H1 (cell line): ENCODE measurements at regions not wholly inside any gene's neighbourhood (a gene's known extent, or its start where the extent isn't known, plus 50 kb on each side); places are given as distances from the start of the nearest gene placed in this dataset.

Source experiments
- CTCF ChIA-PET: fragments of 300-600 bp; sonication (Branson Sonifier 250); formaldehyde crosslinking; loops from one replicate; lab custom pipeline; 2021; ENCODE audit not compliant: partially characterized antibody; lab: Charles Lee
- POLR2A ChIA-PET: fragments of 300-600 bp; sonication (Branson Sonifier 250); formaldehyde crosslinking; loops from one replicate; lab custom pipeline; 2021; ENCODE audit warnings: inconsistent platforms; ENCODE audit not compliant: partially characterized antibody; lab: Charles Lee
- DNase-seq, 2 experiments: peaks; one replicate each; pipeline versions ENCODE4 v3.0.0 to v3.0.0-alpha.2; 2010 to 2022; ENCODE audit warnings: low spot score in 2 of 2, low read depth in 1 of 2, mixed read lengths in 1 of 2
- FAIRE-seq: peaks from 2 replicates; lab custom pipeline; 2011; peaks lifted over from hg19 to GRCh38; lab: Jason Lieb, UNC
- H2AFZ ChIP-seq: 2 replicates; pipeline ENCODE4 v1.8.1; 2012; ENCODE audit warnings: low read length, inconsistent platforms
- H2AK5ac ChIP-seq: 2 replicates; pipeline ENCODE4 v1.6.1; 2013; ENCODE audit warnings: low read depth, low read length
- H2BK120ac ChIP-seq: replicated peaks from 2 replicates; pipeline ENCODE3; 2013; ENCODE audit warnings: low read depth, low read length, inconsistent platforms
- H2BK12ac ChIP-seq: 2 replicates; pipeline ENCODE4 v1.6.1; 2013; ENCODE audit warnings: low read depth, low read length
- H2BK15ac ChIP-seq: 2 replicates; pipeline ENCODE4 v1.6.1; 2013; ENCODE audit warnings: low read length
- H2BK20ac ChIP-seq: 2 replicates; pipeline ENCODE4 v1.6.1; 2013; ENCODE audit warnings: low read length
- H2BK5ac ChIP-seq: 2 replicates; pipeline ENCODE4 v1.6.1; 2013; ENCODE audit warnings: low read depth, low read length
- H3K14ac ChIP-seq: 2 replicates; pipeline ENCODE4 v1.6.1; 2013; ENCODE audit warnings: inconsistent platforms; ENCODE audit not compliant: insufficient read length
- H3K18ac ChIP-seq: 2 replicates; pipeline ENCODE4 v1.6.1; 2013; ENCODE audit warnings: low read length; ENCODE audit errors: extremely low read depth
- H3K23ac ChIP-seq: 2 replicates; pipeline ENCODE4 v1.6.1; 2013; ENCODE audit warnings: inconsistent platforms; ENCODE audit not compliant: insufficient read length
- H3K23me2 ChIP-seq: 2 replicates; pipeline ENCODE4 v1.6.1; 2013; ENCODE audit warnings: low read depth, low read length
- H3K27ac ChIP-seq: 2 replicates; pipeline ENCODE4 v1.6.1; 2011; ENCODE audit warnings: low read depth, low read length, inconsistent platforms
- H3K27me3 ChIP-seq, 4 experiments: replicated peaks in 1 of 4; 1 replicate in 1 of 4; 2 replicates in 3 of 4; pipeline versions ENCODE4 v1.6.1 to v1.8.1; 2011 to 2013; ENCODE audit warnings: low read length in 3 of 4, mild to moderate bottlenecking in 3 of 4, inconsistent platforms in 2 of 4, mixed read lengths in 2 of 4, moderate library complexity in 1 of 4; ENCODE audit not compliant: control insufficient read depth in 3 of 4, insufficient read depth in 3 of 4; ENCODE audit errors: extremely low read depth in 1 of 4
- H3K36me3 ChIP-seq, 4 experiments: 2 replicates each; pipeline versions ENCODE4 v1.6.1 to v1.8.1; 2011 to 2013; ENCODE audit warnings: mild to moderate bottlenecking in 4 of 4, low read length in 3 of 4, moderate library complexity in 2 of 4, control low read depth in 1 of 4, inconsistent platforms in 1 of 4; ENCODE audit not compliant: insufficient read depth in 4 of 4, control insufficient read depth in 2 of 4
- H3K4ac ChIP-seq: replicated peaks from 2 replicates; pipeline ENCODE3; 2013; ENCODE audit warnings: low read length, low read depth, mixed read lengths, inconsistent platforms; ENCODE audit not compliant: insufficient read length
- H3K4me1 ChIP-seq, 4 experiments: replicated peaks in 1 of 4; 1 replicate in 1 of 4; 2 replicates in 3 of 4; pipeline versions ENCODE4 v1.6.1 to v1.8.1; 2011 to 2013; ENCODE audit warnings: low read length in 3 of 4, inconsistent platforms in 2 of 4, mixed read lengths in 1 of 4; ENCODE audit not compliant: insufficient read depth in 4 of 4, control insufficient read depth in 3 of 4
- H3K4me2 ChIP-seq, 2 experiments: 2 replicates each; pipeline versions ENCODE4 v1.6.1 to v1.8.1; 2011 to 2013; ENCODE audit warnings: low read depth in 2 of 2, low read length in 2 of 2, control low read depth in 1 of 2, inconsistent platforms in 1 of 2, mild to moderate bottlenecking in 1 of 2; ENCODE audit not compliant: insufficient read depth in 1 of 2
- H3K4me3 ChIP-seq, 4 experiments: fragments of 200-600, 300-600 bp in 1 of 4; sonication (generic), shearing (Covaris generic), sonication (Bioruptor Twin) in 1 of 4; 2 replicates each; pipeline versions ENCODE4 v1.5.1 to v1.8.1; 2011 to 2016; ENCODE audit warnings: low read length in 4 of 4, low read depth in 3 of 4, control low read depth in 2 of 4, inconsistent platforms in 2 of 4, mild to moderate bottlenecking in 2 of 4, mixed read lengths in 1 of 4, moderate library complexity in 1 of 4; ENCODE audit not compliant: insufficient read depth in 2 of 4; ENCODE audit errors: extremely low read depth in 1 of 4
- H3K56ac ChIP-seq: replicated peaks from 2 replicates; pipeline ENCODE3; 2013; ENCODE audit warnings: low read depth, mild to moderate bottlenecking, mixed read lengths, low read length, inconsistent platforms; ENCODE audit not compliant: insufficient read length
- H3K79me1 ChIP-seq: 2 replicates; pipeline ENCODE4 v1.6.1; 2013; ENCODE audit warnings: low read depth, low read length, control low read depth
- H3K79me2 ChIP-seq, 2 experiments: 2 replicates each; pipeline versions ENCODE4 v1.6.1 to v1.8.1; 2012 to 2013; ENCODE audit warnings: low read length in 2 of 2, mild to moderate bottlenecking in 2 of 2, inconsistent platforms in 1 of 2; ENCODE audit not compliant: insufficient read depth in 2 of 2, control insufficient read depth in 1 of 2
- H3K9ac ChIP-seq, 4 experiments: replicated peaks in 1 of 4; 1 replicate in 1 of 4; 2 replicates in 3 of 4; pipeline versions ENCODE4 v1.6.1 to v1.8.1; 2011 to 2013; ENCODE audit warnings: low read depth in 3 of 4, low read length in 3 of 4, control low read depth in 2 of 4, mild to moderate bottlenecking in 2 of 4, moderate library complexity in 2 of 4, inconsistent platforms in 1 of 4; ENCODE audit errors: extremely low read depth in 1 of 4
- H3K9me3 ChIP-seq, 2 experiments: 2 replicates each; pipeline versions ENCODE4 v1.6.1 to v1.8.1; 2012 to 2013; ENCODE audit warnings: mild to moderate bottlenecking in 2 of 2, moderate library complexity in 2 of 2, control low read depth in 1 of 2, inconsistent platforms in 1 of 2, low read depth in 1 of 2, low read length in 1 of 2, mixed read lengths in 1 of 2; ENCODE audit not compliant: insufficient read depth in 2 of 2
- H4K20me1 ChIP-seq, 2 experiments: replicated peaks in 1 of 2; 2 replicates each; pipeline versions ENCODE3 to v1.8.1; 2011 to 2013; ENCODE audit warnings: inconsistent platforms in 2 of 2, low read length in 2 of 2, mild to moderate bottlenecking in 1 of 2; ENCODE audit not compliant: insufficient read depth in 2 of 2, control insufficient read depth in 1 of 2
- H4K5ac ChIP-seq: 2 replicates; pipeline ENCODE4 v1.6.1; 2013; ENCODE audit warnings: low read length, low read depth, mixed read lengths, inconsistent platforms; ENCODE audit not compliant: insufficient read length
- H4K8ac ChIP-seq: 2 replicates; pipeline ENCODE4 v1.8.0; 2013; ENCODE audit warnings: mild to moderate bottlenecking, moderate library complexity, low read length, inconsistent platforms; ENCODE audit not compliant: insufficient read depth; ENCODE audit errors: extremely low read depth
- H4K91ac ChIP-seq: replicated peaks from 2 replicates; pipeline ENCODE3; 2013; ENCODE audit warnings: low read length, mixed read lengths, inconsistent platforms; ENCODE audit not compliant: insufficient read length
- CREB1 ChIP-seq: IDR thresholded peaks from 2 replicates; pipeline ENCODE4 v1.6.1; 2012; ENCODE audit warnings: inconsistent platforms
- WGBS, 2 experiments: shearing (Covaris generic) in 1 of 2; methylation state at CpG; one replicate each; pipeline versions ENCODE4 v1.1.6 to v1.1.7; 2013 to 2015; ENCODE audit warnings: low lambda C conversion rate in 2 of 2, mixed read lengths in 2 of 2, inconsistent platforms in 1 of 2, low coverage in 1 of 2, missing lambda C conversion rate in 1 of 2; ENCODE audit not compliant: insufficient replicate concordance in 2 of 2, insufficient coverage in 1 of 2, insufficient read length in 1 of 2; ENCODE audit errors: extremely low coverage in 1 of 2, missing lambda C conversion rate in 1 of 2; 5-methylcytosine and 5-hydroxymethylcytosine counted together

GRCh38 chr5:36478646-36479317, 127.6 kb upstream of the SLC1A3 start:
- 88% methylated on average over 7 of the region's 7 CpGs; no CpG with 5 or more reads in 1 of the 2 experiments for WGBS, 2 experiments
- H3K14ac ChIP-seq = no peak overlapping the region
- TF ChIP-seq CREB1 = no peak

More at GRCh38 chr5:36478646-36479317, 127.6 kb upstream of the SLC1A3 start:
- Histone ChIP-seq H2BK12ac (no peak overlapping the region), H3K79me2 (no peaks in the 10 kb centered on the region), H3K56ac (no peak overlapping the region), H2BK20ac (no peak overlapping the region), H3K4ac (no peak overlapping the region), H2BK120ac (no peak overlapping the region), H3K9me3 (no peaks in the 10 kb centered on the region), H2BK5ac (no peak overlapping the region), H2AFZ (no peak overlapping the region), H3K4me3 (no peak overlapping the region), H3K23ac (no peak overlapping the region), H3K27me3 (no peaks in the 10 kb centered on the region), H4K91ac (no peak overlapping the region), H3K23me2 (no peaks in the 10 kb centered on the region), H3K9ac (no peak overlapping the region), H4K5ac (no peak overlapping the region), H4K8ac (no peak overlapping the region), H3K18ac (no peak overlapping the region), H2BK15ac (no peak overlapping the region), H3K36me3 (no peaks in the 10 kb centered on the region), H2AK5ac (no peak overlapping the region), H4K20me1 (peaks cover 0 to 2% of the 10 kb centered on the region in 2 experiments), H3K27ac (no peak overlapping the region), H3K4me1 (no peaks in the 10 kb centered on the region), H3K79me1 (no peaks in the 10 kb centered on the region), H3K4me2 (no peak overlapping the region)
- ChIA-PET CTCF (interaction anchor here (1.0 to 1.5 kb wide), 2 partner anchors 19 to 23 kb away, joined by 4 read pairs; no protein-coding TSS in a partner anchor), POLR2A (no interaction called here)
- FAIRE-seq = no peak
- DNase-seq = no peak
